ENCODE measurements at regions not wholly inside any gene's neighbourhood (a gene's known extent, or its start where the extent isn't known, plus 50 kb on each side); places are given as distances from the start of the nearest gene placed in this dataset.

- no peak for ATAC-seq
- CTCF ChIA-PET, result no interaction called here
- no peaks in the 10 kb centered on the region for H4K20me1 ChIP-seq (ENCODE audit: insufficient read depth)
These were observed 56.2 kb upstream of the WDR26 start for GRCh38 chr1:224490549-224491537.

More at GRCh38 chr1:224490549-224491537, 56.2 kb upstream of the WDR26 start:
- Histone ChIP-seq H3K27ac (ENCODE audit: low read depth, low read length) (no peak overlapping the region), H3K4me2 (ENCODE audit: low read length) (no peak overlapping the region), H3K79me2 (ENCODE audit: insufficient read depth, low read length) (no peaks in the 10 kb centered on the region), H3K9me3 (ENCODE audit: control insufficient read depth in 1 of 2, insufficient read depth in 1 of 2, low read depth in 1 of 2, low read length in 2 of 2) (no peaks in the 10 kb centered on the region), H2AFZ (ENCODE audit: low read depth, low read length, poor library complexity, severe bottlenecking) (no peak overlapping the region), H3K9ac (ENCODE audit: low read length) (no peak overlapping the region), H3K27me3 (ENCODE audit: insufficient read depth, low read length) (no peaks in the 10 kb centered on the region), H3K4me1 (ENCODE audit: control insufficient read depth in 1 of 2, insufficient read depth in 2 of 2, low read length in 2 of 2) (peaks cover 0 to 8% of the 10 kb centered on the region in 2 experiments; a peak in 2 of 4 replicates), H3K36me3 (ENCODE audit: control insufficient read depth in 1 of 2, insufficient read depth in 2 of 2, low read length in 2 of 2) (no peaks in the 10 kb centered on the region), H3K9me2 (ENCODE audit: insufficient read depth) (no peaks in the 10 kb centered on the region), H3K4me3 (replicated peaks in 1 of 2; ENCODE audit: low read depth in 1 of 2, low read length in 2 of 2) (no peak overlapping the region)
- TF ChIP-seq ZBTB33 (IDR thresholded peaks at IDR 0.05; ENCODE audit: extremely low read depth, insufficient replicate concordance, low read length), result no peak
- no peak for TF ChIP-seq YY1 (IDR thresholded peaks at IDR 0.05; ENCODE audit: extremely low read depth, insufficient replicate concordance, low read depth, low read length)
- no peak for TF ChIP-seq TCF7L2 (IDR thresholded peaks at IDR 0.05; ENCODE audit: borderline replicate concordance, extremely low read depth, insufficient read depth, insufficient read length)
- TF ChIP-seq EGR1 (IDR thresholded peaks at IDR 0.05; ENCODE audit: low read depth), result no peak
- no peak for TF ChIP-seq MAX (IDR thresholded peaks at IDR 0.05)
- no peak for TF ChIP-seq RAD21 (IDR thresholded peaks at IDR 0.05; ENCODE audit: low read depth)
- no peak for TF ChIP-seq ZFX (IDR thresholded peaks at IDR 0.05)
- POLR2A ChIA-PET, result no interaction called here
- no TSS peak for BruUV-seq (replicated peaks)
- DNase-seq (ENCODE audit: low read depth, low spot score), result no peak
- RAD21 ChIA-PET (ENCODE audit: low non-redundant PET in 1 of 2, low total read pairs in 2 of 2, uncharacterized antibody in 2 of 2, unreplicated experiment in 2 of 2), result no interaction called here
- intact Hi-C loops (cut with micrococcal nuclease), result no loop called here
